ENCODE measurements at regions not wholly inside any gene's neighbourhood (a gene's known extent, or its start where the extent isn't known, plus 50 kb on each side); places are given as distances from the start of the nearest gene placed in this dataset.

DNA sequence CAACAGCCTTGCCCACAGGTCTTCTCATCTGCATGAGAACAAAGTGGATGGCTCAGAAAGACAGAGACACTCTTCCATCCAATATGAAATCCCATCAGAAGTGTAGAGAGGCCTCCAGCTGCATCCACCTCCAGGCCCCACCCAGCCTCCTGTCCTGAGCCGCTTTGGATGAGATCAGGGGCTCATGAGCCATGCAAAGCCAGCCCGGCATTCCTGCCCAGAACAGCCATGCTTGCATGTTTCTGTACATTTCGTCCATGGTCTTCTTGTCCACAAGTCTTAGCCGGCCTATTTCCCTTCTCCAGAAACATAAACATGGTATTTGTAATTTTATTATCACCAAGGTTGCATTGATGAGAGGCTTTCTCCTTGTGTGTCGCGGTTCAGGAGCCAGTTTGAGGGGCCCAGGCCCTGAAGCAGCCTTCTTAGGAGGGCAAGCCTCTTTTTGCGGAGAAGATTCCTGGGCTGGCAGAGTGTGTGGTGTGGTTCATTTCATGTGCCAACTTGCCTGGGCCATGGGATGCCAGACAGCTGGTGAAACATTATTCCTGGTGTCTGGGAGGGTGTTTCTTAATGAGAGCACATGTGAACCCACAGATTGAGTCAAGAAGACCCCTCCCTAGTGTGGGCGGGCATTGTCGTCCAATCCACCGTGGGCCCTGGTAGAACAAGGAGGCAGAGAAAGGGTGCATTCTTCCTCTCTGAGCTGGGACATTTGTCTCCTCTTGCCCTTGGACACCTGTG lies 928.9 kb downstream of the TBC1D22A start:
- no peak for DNase-seq (ENCODE audit: low read depth, low spot score)
- in situ Hi-C loops (cut with HindIII; ENCODE audit: low pct_unique_long_range_greater_than_20kb, low sequenced_read_pairs): no loop called here

DNA sequence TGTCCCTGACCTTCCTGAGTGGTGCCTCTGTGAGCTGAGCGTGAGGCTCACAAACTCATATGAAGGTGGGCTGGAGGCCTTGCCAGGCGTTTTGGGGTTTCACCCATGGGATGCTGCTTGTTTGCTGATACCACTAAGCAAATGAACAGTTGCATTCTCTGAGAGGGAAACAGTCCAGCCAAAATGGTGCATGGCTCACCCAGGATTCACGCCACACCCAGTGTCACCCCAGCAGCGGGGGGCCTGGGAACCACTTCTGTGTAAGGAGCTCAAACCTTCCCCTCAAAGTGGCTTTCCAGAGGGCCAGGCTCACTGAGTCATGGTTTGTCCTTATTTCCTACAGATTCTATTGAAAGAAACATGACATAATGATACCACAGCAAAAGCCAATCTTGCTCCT lies 928.1 kb downstream of the TBC1D22A start:
- no peak for DNase-seq (ENCODE audit: low read depth, low spot score)
- in situ Hi-C loops (cut with HindIII; ENCODE audit: low pct_unique_long_range_greater_than_20kb, low sequenced_read_pairs): no loop called here

DNA sequence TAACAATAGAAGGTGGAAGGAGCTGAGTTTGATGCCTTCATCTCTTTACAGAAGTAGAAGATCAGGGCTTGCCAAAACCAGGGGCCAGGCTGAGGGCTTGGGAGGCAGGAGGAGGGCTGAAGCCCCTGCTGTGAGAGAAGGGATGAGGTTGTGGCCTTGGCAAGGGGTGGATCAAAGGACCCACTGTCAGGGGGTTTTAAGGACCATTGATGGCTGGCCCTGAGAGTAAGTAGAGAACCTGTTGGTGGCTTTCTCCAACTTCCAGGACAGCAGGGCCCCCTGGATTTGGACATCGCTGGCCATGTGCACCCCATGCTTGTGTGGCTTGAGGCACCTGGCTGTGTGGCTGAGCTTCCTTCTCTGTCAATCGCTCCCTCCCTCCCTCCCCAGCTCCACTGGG lies 927.7 kb downstream of the TBC1D22A start:
- DNase-seq (ENCODE audit: low read depth, low spot score): no peak

DNA sequence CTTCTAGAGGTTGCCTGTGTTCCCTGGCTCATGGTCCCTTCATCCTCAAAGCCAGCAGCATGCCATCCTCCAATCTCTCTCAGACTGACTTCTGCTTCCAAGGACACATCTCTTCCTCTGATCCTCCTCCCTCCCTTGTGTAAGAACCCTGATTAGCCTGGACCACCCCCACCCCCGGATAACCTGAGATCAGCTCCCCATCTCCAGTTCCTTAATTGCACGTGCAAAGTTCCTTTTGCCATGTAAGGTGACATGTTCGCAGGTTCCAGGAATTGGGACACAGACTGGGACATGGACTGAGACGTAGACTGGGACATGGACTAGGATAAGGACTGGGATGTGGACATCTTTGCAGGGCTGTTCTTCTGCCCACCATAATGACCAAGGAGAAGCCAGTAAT lies 925.3 kb downstream of the TBC1D22A start:
- in situ Hi-C loops (cut with HindIII; ENCODE audit: low pct_unique_long_range_greater_than_20kb, low sequenced_read_pairs): no loop called here
- DNase-seq (ENCODE audit: low read depth, low spot score): no peak

More for the DNA sequence above, 927.7 kb downstream of the TBC1D22A start:
- in situ Hi-C loops (cut with HindIII; ENCODE audit: low pct_unique_long_range_greater_than_20kb, low sequenced_read_pairs): no loop called here

DNA sequence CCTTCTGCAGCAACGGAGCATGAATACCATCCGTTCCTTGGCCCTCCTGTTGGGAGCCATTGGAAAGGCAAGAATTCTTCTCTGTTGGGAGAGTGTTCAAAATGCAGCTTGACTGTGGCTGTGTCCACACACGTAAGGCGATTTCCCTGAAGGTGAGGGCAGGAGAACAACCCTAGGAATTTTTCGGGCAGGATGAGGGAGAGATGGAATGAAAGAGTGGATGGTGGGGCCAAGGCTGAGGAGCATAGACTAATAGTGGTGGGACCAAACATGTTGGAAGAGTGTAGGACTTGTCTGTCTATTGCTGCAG lies 924.9 kb downstream of the TBC1D22A start:
- in situ Hi-C loops (cut with HindIII; ENCODE audit: low pct_unique_long_range_greater_than_20kb, low sequenced_read_pairs): no loop called here
- DNase-seq (ENCODE audit: low read depth, low spot score): no peak

DNA sequence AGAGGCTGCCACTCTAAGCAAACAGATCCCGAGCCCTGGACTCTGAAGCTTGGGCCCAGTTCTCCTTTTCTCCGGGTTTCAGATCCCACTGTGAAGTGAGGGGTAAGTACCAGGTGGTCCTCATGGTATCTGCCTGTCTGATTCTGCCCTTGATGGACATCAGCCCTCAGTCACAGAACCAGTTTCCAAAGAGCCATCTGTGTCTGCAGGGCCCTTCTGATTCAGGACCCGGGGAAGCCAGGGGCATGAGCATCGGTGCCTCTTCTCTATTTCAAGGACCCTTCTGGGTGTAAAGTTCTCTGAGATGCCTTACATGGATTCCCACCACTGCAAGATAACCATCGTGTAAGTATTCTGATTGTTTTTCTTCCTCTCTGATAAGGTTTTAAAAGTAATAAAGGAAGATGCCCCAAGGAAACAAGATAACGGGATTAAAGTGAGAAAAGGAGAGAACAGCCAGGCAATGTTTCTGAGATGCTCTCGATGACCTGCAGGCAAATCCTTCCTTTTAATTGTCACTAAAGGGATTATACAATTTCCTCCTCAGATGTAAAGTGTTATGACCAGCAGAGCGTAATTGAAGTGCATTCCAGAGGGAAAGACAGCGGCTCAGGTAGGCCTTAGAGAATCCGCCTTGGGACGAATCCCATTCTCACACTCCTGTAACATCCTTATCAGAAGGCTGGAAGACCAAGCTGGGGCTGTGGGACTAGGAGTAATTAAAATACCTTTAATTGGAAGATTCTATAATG lies 924.3 kb downstream of the TBC1D22A start:
- in situ Hi-C loops (cut with HindIII; ENCODE audit: low pct_unique_long_range_greater_than_20kb, low sequenced_read_pairs): no loop called here
- DNase-seq (ENCODE audit: low read depth, low spot score): no peak

DNA sequence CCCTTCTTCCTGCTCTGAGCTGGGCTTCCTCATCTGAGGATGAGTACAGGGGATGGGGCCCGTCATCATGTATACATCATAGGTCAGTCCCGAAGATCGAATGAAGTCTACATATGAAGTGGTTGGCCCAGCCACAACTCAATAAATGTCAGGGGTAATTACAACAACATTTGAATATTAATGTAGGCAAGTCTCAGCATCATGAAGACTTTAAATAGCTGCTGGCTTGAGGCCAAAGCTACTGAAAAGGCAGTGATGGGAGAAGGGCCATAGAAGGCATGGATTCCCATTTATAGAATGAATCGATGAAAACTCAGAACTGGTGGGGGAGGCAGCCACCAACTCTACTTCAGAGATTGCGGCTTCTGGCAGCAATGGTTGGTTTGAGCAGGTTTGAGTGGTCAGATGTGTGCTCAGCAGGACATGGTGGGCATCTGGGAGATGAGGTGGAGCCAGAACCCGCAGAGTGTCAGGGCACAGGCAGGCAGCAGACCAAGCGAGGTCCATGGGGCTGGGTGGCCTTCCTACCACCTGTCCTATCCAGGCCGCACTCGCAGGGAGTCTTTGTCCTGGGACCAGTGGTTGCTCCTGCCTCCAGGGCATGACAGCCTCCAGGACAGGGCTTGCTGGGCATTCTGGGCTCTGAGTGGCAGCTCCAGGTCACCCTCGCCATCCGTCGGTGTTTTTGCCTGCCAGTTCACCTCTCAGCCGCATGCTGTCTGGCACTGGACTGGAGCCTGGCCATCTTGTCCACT lies 919.1 kb downstream of the TBC1D22A start:
- no peak for DNase-seq (ENCODE audit: low read depth, low spot score)
- in situ Hi-C loops (cut with HindIII; ENCODE audit: low pct_unique_long_range_greater_than_20kb, low sequenced_read_pairs): no loop called here

DNA sequence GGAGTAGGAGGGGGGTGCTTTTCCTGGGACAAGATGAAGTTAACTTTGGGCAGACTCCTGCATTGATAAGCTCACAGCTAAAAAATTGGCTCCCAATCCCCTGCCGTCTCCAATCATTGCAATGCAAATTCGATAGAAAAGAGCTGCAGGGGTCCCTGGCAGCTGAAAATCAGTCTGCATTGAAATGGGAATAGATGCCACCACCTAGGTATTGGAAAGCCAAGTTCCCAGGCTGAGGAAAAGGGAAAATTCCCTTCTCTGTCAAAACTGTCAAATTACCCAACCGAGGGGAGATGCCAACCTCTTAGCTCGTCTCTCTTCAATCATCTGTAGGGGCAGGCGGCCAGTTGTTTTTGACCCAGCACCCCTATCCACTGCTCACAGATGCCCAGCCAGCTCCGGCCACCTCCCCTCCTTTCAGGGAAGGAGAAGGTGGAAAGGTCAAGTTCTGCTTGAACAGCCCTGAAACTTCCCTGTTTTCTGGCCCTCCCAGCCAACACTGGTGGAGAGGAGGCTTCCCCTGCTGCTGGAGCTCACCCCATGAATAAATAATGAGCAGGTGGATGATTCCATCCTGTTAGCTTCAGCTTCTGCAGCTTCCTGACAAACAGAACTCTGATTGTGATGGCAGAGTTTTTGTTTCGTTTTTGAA lies 916.3 kb downstream of the TBC1D22A start:
- no peak for DNase-seq (ENCODE audit: low read depth, low spot score)
- in situ Hi-C loops (cut with HindIII; ENCODE audit: low pct_unique_long_range_greater_than_20kb, low sequenced_read_pairs): no loop called here

DNA sequence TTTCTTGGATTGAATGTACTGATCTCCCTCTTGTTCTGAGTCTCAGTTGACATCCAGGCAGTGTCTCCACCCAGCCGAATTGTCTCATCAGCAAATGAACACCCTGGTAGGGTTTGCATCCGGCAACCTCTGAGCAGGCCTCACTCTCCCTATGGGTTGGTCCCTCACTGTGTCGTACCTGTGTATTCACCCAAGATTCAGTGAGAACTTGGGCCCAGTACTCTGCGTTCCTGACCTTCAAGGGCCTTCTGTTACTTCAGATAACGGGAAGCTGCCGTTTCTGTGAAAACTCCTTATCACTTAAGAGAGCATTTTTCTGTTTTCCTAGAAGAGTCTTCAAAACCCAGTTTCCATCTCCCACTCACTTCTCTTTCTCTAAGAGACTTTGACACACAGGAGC lies 915.6 kb downstream of the TBC1D22A start:
- in situ Hi-C loops (cut with HindIII; ENCODE audit: low pct_unique_long_range_greater_than_20kb, low sequenced_read_pairs): no loop called here
- no peak for DNase-seq (ENCODE audit: low read depth, low spot score)

DNA sequence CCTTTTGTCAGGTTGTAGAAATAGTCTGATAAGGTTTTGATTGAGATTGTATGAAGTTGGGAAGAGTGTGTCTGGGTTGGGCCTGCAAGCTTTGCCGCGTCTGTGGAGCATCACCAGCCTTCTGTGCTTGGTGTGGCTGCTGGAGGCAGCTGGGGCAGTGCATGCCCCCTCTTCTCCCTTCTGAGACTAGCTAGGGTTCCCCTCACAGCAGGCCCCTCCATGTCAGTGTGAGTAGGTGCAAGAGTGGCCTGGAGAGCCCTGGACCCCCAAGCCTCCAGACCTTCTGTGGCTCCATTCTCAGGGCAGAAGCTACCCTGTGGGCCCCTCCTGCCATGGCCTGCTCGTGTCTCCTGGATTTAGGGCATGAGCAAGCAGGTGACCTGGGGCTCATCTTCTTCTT lies 914.2 kb downstream of the TBC1D22A start:
- no peak for DNase-seq (ENCODE audit: low read depth, low spot score)
- in situ Hi-C loops (cut with HindIII; ENCODE audit: low pct_unique_long_range_greater_than_20kb, low sequenced_read_pairs): no loop called here

DNA sequence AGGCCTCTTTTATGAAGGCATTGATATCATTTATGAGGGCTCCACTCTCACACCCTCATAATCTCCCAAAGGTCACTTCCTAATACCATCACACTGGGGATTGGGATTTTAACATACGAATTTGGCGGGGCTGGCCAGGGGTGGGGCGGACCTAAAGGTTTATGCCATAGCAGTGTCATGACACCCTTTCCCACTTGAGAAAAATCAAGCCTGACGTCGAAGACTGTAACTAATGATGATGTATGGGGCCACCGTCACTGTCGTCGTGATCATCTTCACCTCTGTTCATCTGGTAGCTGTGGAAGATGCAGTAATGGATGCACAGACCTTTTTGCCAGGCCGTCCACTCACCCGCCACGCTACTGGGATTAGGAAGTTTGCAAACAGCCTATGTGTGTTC lies 912.1 kb downstream of the TBC1D22A start:
- in situ Hi-C loops (cut with HindIII; ENCODE audit: low pct_unique_long_range_greater_than_20kb, low sequenced_read_pairs): no loop called here
- DNase-seq (ENCODE audit: low read depth, low spot score): no peak

DNA sequence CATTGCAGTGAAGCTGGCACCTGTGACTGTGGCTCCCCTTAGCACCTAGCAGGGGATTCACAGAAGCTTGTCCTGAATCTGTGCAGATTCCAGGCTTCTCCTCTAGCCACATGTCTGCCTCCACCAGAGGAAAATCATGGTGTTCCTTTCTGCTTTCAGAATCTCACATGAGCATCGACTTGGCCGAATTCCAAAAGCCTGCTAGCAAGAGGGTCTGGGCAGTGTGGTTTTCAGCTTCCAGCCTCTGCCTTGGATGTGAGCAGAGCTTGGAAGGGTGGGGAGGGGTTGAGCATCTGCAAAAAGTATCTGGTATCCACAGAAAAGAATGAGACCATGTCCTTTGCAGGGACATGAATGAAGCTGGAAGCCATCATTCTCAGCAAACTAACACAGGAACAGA lies 911.1 kb downstream of the TBC1D22A start:
- in situ Hi-C loops (cut with HindIII; ENCODE audit: low pct_unique_long_range_greater_than_20kb, low sequenced_read_pairs): no loop called here
- no peak for DNase-seq (ENCODE audit: low read depth, low spot score)

DNA sequence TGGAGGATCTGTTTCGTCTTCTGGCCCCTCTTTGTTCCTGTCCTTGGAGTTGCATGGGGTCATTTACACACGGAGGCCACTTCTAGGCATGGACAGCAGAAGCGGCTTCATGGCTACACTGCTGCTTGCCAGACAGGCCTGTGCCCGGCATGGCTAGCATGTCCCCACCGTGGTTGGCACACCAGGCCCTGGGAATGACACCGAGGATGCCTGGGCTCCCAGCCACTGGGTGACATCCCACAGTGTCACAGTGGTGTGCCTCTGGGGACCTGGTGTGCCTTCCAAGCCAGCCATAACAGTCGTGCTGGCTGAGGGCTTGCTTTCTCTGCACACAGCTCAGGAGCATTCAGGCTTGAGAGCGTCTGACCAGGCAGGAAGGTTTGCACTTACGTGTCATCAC lies 910.1 kb downstream of the TBC1D22A start:
- DNase-seq (ENCODE audit: low read depth, low spot score): no peak
- in situ Hi-C loops (cut with HindIII; ENCODE audit: low pct_unique_long_range_greater_than_20kb, low sequenced_read_pairs): no loop called here

DNA sequence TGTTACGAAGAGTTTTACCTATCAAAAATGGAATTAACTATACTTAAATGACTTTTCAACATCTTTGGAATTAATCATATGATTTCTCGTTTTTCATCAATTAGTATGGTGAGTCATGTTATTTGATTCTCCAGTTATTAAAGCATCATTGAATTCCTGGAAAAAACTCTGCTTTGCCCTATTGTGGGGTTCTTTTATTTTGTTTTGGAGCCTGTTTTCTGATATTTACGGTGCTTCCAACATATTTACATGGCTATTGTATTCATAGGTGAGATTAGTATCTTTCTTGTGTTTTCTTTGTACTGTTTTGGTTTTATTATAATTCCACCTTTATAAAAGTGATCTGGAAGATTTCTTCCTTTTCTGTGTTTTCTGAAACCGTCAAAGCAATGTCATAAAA lies 902.7 kb downstream of the TBC1D22A start:
- in situ Hi-C loops (cut with HindIII; ENCODE audit: low pct_unique_long_range_greater_than_20kb, low sequenced_read_pairs): no loop called here

DNA sequence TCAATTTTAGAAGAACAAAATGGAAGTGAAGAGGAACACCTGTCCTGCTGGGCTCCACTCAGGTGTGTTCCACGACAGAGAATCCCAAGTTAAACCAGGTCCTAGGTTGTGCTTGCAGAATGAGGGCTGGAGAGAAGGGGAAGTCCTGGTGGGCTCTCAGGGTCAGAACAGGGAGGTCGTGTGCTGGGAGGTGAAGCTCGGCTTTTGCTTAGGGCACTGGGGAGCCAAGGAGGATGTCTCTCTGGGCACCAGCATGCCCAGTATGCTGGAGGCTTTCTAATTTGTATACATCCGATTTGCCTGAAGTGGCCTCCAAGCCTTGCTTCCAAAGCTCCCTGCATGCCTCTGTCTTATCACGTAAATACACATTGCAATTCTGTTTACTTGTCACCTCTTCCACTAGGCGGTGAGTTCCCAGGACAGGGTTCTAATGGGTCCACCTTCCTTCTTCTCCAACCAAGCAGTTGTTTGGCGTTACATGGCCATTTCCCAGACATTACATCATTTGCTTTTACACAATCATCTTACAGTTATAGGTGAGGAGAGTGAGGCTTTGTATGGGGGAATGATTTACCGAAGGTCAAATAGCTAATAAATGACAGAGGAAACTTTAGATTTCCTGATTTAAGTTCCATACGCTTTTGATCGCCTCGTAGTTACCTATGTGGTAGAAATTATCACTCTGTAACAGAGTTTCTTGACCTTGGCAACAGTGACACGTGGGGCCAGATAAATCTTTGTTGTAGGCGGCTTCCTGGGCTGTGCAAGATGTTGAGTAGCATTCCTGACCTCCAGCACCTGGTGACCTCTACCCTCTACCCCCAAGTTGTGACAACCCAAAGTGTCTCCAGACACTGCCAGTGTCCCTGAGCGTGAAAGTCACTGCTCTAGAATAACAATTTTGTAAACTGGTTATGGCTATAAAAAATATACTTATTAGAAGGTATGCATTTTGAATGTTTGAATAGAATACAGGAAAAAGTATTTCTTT lies 901.5 kb downstream of the TBC1D22A start:
- in situ Hi-C loops (cut with HindIII; ENCODE audit: low pct_unique_long_range_greater_than_20kb, low sequenced_read_pairs): no loop called here
- no peak for DNase-seq (ENCODE audit: low read depth, low spot score)

More for the DNA sequence above, 902.7 kb downstream of the TBC1D22A start:
- no peak for DNase-seq (ENCODE audit: low read depth, low spot score)

DNA sequence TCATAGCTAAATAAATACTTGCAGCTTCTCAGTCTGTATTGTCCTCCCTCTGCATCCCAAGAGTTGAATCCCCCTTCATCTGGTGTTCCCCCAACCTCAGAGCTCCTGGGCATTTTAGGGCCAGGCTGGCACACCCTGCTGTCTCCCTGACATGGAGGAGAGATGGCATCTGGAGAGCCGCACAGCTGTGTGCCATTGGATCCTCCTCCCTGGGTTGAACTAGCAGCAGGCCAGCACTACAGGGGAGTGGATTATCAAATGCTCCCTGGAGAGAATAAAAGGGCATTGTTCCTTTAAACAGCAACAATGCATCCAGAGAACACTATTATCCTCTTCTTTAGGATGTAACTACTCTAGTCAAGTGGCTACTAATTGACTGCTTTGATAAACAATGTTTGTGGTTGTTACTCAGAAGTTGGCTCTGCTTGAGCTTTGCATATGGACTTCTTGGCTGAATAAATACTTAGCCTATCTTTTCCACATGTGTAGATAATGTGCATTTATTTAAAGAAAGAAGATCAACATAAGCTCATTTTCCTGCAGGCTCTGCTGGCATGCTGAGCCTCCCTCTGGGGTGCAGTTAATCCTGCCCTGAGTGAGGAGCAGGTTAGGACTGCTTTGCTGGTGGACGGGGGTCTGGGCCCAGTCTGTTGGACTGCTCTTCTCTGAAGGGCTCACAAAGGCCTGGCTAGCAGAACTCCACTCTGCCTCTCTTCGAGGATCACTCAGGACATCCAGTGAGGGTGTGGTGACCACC lies 897.2 kb downstream of the TBC1D22A start:
- in situ Hi-C loops (cut with HindIII; ENCODE audit: low pct_unique_long_range_greater_than_20kb, low sequenced_read_pairs): no loop called here
- DNase-seq (ENCODE audit: low read depth, low spot score): no peak

DNA sequence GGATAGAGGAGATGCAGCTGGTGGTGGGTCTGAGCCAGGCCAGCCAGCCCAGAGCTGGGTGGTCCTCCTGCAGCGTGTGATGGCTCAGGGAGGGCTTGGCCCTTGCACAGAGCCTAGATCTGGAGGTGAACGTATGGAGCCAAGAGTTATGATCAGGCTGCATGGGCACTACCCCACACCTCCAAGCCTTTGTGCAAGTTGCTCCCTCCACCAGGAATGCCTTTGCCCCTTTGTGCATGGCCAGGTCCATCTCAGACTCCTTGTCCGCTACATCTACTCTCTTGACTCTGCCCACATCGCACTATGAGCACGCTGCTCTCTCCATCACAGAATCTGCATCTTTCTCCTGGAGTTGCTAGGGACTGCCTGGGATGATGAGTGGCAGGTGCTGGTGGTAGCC lies 895.7 kb downstream of the TBC1D22A start:
- in situ Hi-C loops (cut with HindIII; ENCODE audit: low pct_unique_long_range_greater_than_20kb, low sequenced_read_pairs): no loop called here
- DNase-seq (ENCODE audit: low read depth, low spot score): no peak

Measured in SK-MEL-5 (cell line).